Stimulated activated CD8-positive, alpha-beta memory T cell treated with anti-CD3 and anti-CD28 coated beads, Interleukin-4, amount 100 ng/mL, for 48 hours (primary cell): ENCODE measurements at regions not wholly inside any gene's neighbourhood (a gene's known extent, or its start where the extent isn't known, plus 50 kb on each side); places are given as distances from the start of the nearest gene placed in this dataset.

Source experiments
- DNase-seq: peaks from one replicate; pipeline ENCODE4 v3.0.0-alpha.2; 2020

GRCh38 chr11:116503216-116504160 lies 269.3 kb downstream of the BUD13 start:
- DNase-seq: no peak

- no peak for DNase-seq
These were observed 270.1 kb downstream of the BUD13 start for GRCh38 chr11:116502641-116503061.

- no peak for DNase-seq
These were observed 271.1 kb downstream of the BUD13 start for GRCh38 chr11:116501728-116502127.

- DNase-seq: no peak
These were observed 271.7 kb downstream of the BUD13 start for GRCh38 chr11:116500947-116501602.

GRCh38 chr11:116500026-116500946 lies 272.5 kb downstream of the BUD13 start:
- DNase-seq: no peak

- DNase-seq: peak; percentile 88
These were observed 273.3 kb downstream of the BUD13 start for GRCh38 chr11:116499396-116500003.

GRCh38 chr11:116498161-116498560 lies 274.6 kb downstream of the BUD13 start:
- DNase-seq: no peak

- no peak for DNase-seq
These were observed 280.2 kb downstream of the BUD13 start for GRCh38 chr11:116492600-116492999.

GRCh38 chr11:116488836-116489389 lies 283.9 kb downstream of the BUD13 start:
- no peak for DNase-seq

- DNase-seq: no peak
These were observed 287.4 kb downstream of the BUD13 start for GRCh38 chr11:116485425-116485824.

- DNase-seq: no peak
These were observed 290.1 kb downstream of the BUD13 start for GRCh38 chr11:116482716-116483115.

GRCh38 chr11:116481126-116481675 lies 291.6 kb downstream of the BUD13 start:
- DNase-seq: no peak

GRCh38 chr11:116478669-116479668 lies 293.8 kb downstream of the BUD13 start:
- DNase-seq: no peak

- DNase-seq: no peak
These were observed 294.6 kb downstream of the BUD13 start for GRCh38 chr11:116478205-116478604.

GRCh38 chr11:116473790-116474346 lies 298.9 kb downstream of the BUD13 start:
- no peak for DNase-seq

- DNase-seq: no peak
These were observed 299.5 kb downstream of the BUD13 start for GRCh38 chr11:116473206-116473769.

GRCh38 chr11:116472651-116473050 lies 300.1 kb downstream of the BUD13 start:
- DNase-seq: no peak

- DNase-seq: no peak
These were observed 301.1 kb downstream of the BUD13 start for GRCh38 chr11:116471608-116472256.

GRCh38 chr11:116468699-116469098 lies 304.1 kb downstream of the BUD13 start:
- no peak for DNase-seq
